SH-SY5Y (cell line): ENCODE measurements at regions not wholly inside any gene's neighbourhood (a gene's known extent, or its start where the extent isn't known, plus 50 kb on each side); places are given as distances from the start of the nearest gene placed in this dataset.

Experiments used
- GATA2 ChIP-seq: IDR thresholded peaks from 2 replicates; pipeline ENCODE4 v1.6.1; 2011; ENCODE audit warnings: mild to moderate bottlenecking, low read depth, low read length
- GATA3 ChIP-seq: IDR thresholded peaks from 2 replicates; pipeline ENCODE4 v1.6.1; 2011; ENCODE audit warnings: low read depth, mild to moderate bottlenecking, low read length, moderate library complexity

DNA sequence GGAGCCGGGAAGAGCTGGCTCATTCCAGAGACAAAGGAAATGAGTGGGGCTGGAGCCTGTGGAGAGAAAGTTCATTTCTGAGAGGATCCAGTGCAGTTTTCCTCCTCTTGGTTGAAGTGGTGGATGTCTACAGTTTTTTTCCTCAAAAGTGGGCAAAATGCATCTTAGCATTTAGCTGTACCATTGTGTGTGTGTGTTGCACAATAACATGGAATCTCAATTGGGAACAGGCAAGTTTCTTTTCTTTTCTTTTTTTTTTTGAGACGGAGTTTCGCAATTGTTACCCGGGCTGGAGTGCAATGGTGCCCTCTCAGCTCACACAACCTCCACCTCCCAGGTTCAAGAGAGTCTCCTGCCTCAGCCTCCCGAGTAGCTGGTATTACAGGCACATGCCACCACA lies 101.5 kb upstream of the UBE2E1 start:
- TF ChIP-seq GATA2: no peak
- TF ChIP-seq GATA3: no peak
